Panc1 (cell line): ENCODE measurements at regions not wholly inside any gene's neighbourhood (a gene's known extent, or its start where the extent isn't known, plus 50 kb on each side); places are given as distances from the start of the nearest gene placed in this dataset.

Experiments used
- POLR2AphosphoS5 ChIP-seq: IDR thresholded peaks from 2 replicates; pipeline ENCODE4 v1.6.1; 2012; ENCODE audit warnings: mild to moderate bottlenecking, low read depth, low read length, moderate library complexity
- TF ChIP-seq, protein P1 (sequence below): fragments of 450-650 bp; IDR thresholded peaks from 2 replicates; pipeline ENCODE4 v1.5.1; 2017; ENCODE audit warnings: mild to moderate bottlenecking
- TF ChIP-seq, protein P2 (sequence below), 2 experiments: IDR thresholded peaks; 2 replicates each; pipeline ENCODE4 v1.6.1; 2011 to 2012; ENCODE audit warnings: low read depth in 2 of 2, control low read depth in 1 of 2, low read length in 1 of 2, mild to moderate bottlenecking in 1 of 2, moderate library complexity in 1 of 2; ENCODE audit not compliant: insufficient read depth in 1 of 2

DNA sequence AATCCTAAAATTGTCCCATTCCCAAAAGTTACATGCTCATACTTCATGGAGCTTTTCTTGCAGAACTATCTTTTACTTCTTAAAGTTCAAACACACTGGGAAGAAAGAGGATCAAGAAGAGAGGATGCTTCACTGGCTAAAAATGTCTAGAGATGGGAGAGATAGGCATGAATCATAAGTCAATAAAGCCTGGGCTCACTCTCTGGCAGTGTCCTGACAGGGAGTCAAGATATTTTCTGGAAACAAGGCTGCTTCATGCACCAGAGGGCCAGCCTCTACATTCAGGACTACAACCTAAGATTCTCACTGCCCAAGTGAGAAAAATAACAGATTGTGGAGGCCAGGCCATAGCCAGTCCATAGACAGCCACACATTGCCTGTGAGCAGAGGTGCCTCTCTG, 1358.4 kb downstream of the EFNA5 start:
- TF ChIP-seq, protein P1, sequence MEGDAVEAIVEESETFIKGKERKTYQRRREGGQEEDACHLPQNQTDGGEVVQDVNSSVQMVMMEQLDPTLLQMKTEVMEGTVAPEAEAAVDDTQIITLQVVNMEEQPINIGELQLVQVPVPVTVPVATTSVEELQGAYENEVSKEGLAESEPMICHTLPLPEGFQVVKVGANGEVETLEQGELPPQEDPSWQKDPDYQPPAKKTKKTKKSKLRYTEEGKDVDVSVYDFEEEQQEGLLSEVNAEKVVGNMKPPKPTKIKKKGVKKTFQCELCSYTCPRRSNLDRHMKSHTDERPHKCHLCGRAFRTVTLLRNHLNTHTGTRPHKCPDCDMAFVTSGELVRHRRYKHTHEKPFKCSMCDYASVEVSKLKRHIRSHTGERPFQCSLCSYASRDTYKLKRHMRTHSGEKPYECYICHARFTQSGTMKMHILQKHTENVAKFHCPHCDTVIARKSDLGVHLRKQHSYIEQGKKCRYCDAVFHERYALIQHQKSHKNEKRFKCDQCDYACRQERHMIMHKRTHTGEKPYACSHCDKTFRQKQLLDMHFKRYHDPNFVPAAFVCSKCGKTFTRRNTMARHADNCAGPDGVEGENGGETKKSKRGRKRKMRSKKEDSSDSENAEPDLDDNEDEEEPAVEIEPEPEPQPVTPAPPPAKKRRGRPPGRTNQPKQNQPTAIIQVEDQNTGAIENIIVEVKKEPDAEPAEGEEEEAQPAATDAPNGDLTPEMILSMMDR = no peak
- no peak for TF ChIP-seq POLR2AphosphoS5
- TF ChIP-seq, protein P2, sequence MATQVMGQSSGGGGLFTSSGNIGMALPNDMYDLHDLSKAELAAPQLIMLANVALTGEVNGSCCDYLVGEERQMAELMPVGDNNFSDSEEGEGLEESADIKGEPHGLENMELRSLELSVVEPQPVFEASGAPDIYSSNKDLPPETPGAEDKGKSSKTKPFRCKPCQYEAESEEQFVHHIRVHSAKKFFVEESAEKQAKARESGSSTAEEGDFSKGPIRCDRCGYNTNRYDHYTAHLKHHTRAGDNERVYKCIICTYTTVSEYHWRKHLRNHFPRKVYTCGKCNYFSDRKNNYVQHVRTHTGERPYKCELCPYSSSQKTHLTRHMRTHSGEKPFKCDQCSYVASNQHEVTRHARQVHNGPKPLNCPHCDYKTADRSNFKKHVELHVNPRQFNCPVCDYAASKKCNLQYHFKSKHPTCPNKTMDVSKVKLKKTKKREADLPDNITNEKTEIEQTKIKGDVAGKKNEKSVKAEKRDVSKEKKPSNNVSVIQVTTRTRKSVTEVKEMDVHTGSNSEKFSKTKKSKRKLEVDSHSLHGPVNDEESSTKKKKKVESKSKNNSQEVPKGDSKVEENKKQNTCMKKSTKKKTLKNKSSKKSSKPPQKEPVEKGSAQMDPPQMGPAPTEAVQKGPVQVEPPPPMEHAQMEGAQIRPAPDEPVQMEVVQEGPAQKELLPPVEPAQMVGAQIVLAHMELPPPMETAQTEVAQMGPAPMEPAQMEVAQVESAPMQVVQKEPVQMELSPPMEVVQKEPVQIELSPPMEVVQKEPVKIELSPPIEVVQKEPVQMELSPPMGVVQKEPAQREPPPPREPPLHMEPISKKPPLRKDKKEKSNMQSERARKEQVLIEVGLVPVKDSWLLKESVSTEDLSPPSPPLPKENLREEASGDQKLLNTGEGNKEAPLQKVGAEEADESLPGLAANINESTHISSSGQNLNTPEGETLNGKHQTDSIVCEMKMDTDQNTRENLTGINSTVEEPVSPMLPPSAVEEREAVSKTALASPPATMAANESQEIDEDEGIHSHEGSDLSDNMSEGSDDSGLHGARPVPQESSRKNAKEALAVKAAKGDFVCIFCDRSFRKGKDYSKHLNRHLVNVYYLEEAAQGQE (IDR thresholded peaks at IDR 0.05; ENCODE audit: insufficient read depth in 1 of 2, low read depth in 2 of 2, low read length in 1 of 2) = no peak
